ENCODE measurements at regions not wholly inside any gene's neighbourhood (a gene's known extent, or its start where the extent isn't known, plus 50 kb on each side); places are given as distances from the start of the nearest gene placed in this dataset.

GRCh38 chr2:181189951-181190350 is 209.5 kb downstream of the UBE2E3 start:
- TF ChIP-seq CTCF (IDR thresholded peaks at IDR 0.05), result no peak
- no peak for TF ChIP-seq POLR2A (IDR thresholded peaks at IDR 0.05)
- no peak for TF ChIP-seq POLR2AphosphoS5 (IDR thresholded peaks at IDR 0.05)

Measured in breast epithelium (tissue), 3 donors.